ENCODE measurements at regions not wholly inside any gene's neighbourhood (a gene's known extent, or its start where the extent isn't known, plus 50 kb on each side); places are given as distances from the start of the nearest gene placed in this dataset.

GRCh38 chr5:37996918-37997317 lies 157.1 kb upstream of the GDNF start:
- TF ChIP-seq CTCF (conservative IDR thresholded peaks at IDR 0.05; ENCODE audit: low read depth, low read length) (no peak), POLR2A (IDR thresholded peaks at IDR 0.05; ENCODE audit: low read depth, low read length) (no peak), CHD1 (IDR thresholded peaks at IDR 0.05; ENCODE audit: low read depth, low read length) (no peak), RAD21 (IDR thresholded peaks at IDR 0.05; ENCODE audit: low read length) (no peak), SMC3 (IDR thresholded peaks at IDR 0.05; ENCODE audit: low read depth, low read length) (no peak), RCOR1 (IDR thresholded peaks at IDR 0.05; ENCODE audit: insufficient replicate concordance, low read length) (no peak), BHLHE40 (IDR thresholded peaks at IDR 0.05; ENCODE audit: low read depth, low read length) (no peak), FOS (IDR thresholded peaks at IDR 0.05; ENCODE audit: low read depth, low read length) (no peak), CEBPB (IDR thresholded peaks at IDR 0.05; ENCODE audit: low read depth, low read length) (no peak)
